HG03064 (cell line): ENCODE measurements at regions not wholly inside any gene's neighbourhood (a gene's known extent, or its start where the extent isn't known, plus 50 kb on each side); places are given as distances from the start of the nearest gene placed in this dataset.

ENCODE experiments used
- ATAC-seq: cut with Tn5 transposase; IDR thresholded peaks from one replicate; pipeline ENCODE4 v1.9.1; 2021; ENCODE audit warnings: low read depth; ENCODE audit not compliant: unreplicated experiment

- ATAC-seq: no peak
These were observed 56.9 kb upstream of the PTGS2 start for GRCh38 chr1:186736971-186737685.

- ATAC-seq: no peak
These were observed 55.2 kb upstream of the PTGS2 start for GRCh38 chr1:186735463-186735862.

- ATAC-seq: no peak
These were observed 50.9 kb upstream of the PTGS2 start for GRCh38 chr1:186730951-186731729.
